IgD-negative memory B cell (primary cell): ENCODE measurements at regions not wholly inside any gene's neighbourhood (a gene's known extent, or its start where the extent isn't known, plus 50 kb on each side); places are given as distances from the start of the nearest gene placed in this dataset.

ENCODE experiments used
- H3K27ac Mint-ChIP-seq, 3 donors: one replicate each; pipeline ENCODE4 v1.8.0; 2020 to 2022; ENCODE audit warnings: mild to moderate bottlenecking in 3 of 3, mixed read lengths in 3 of 3, moderate library complexity in 1 of 3
- H3K27me3 Mint-ChIP-seq: one replicate; pipeline ENCODE4 v1.8.0; 2021; ENCODE audit warnings: mixed read lengths
- H3K36me3 Mint-ChIP-seq: one replicate; pipeline ENCODE4 v1.8.0; 2020; ENCODE audit warnings: mild to moderate bottlenecking, mixed read lengths
- H3K4me1 Mint-ChIP-seq, 3 donors: one replicate each; pipeline ENCODE4 v1.8.0; 2020 to 2022; ENCODE audit warnings: mixed read lengths in 3 of 3, mild to moderate bottlenecking in 1 of 3
- H3K4me3 Mint-ChIP-seq, 4 donors: one replicate each; pipeline ENCODE4 v1.8.0; 2020 to 2022; ENCODE audit warnings: mild to moderate bottlenecking in 4 of 4, mixed read lengths in 4 of 4, moderate library complexity in 3 of 4
- H3K9me3 Mint-ChIP-seq, 3 donors: one replicate each; pipeline ENCODE4 v1.8.0; 2020 to 2021; ENCODE audit warnings: mixed read lengths in 3 of 3, mild to moderate bottlenecking in 1 of 3

GRCh38 chr14:53338192-53338591 lies 185.1 kb upstream of the DDHD1 start:
- no peaks in the 10 kb centered on the region for H3K27me3 Mint-ChIP-seq
- H3K27ac Mint-ChIP-seq, result no peak overlapping the region

GRCh38 chr14:53336729-53337128 lies 183.6 kb upstream of the DDHD1 start:
- Mint-ChIP-seq H3K4me1 (peaks cover 0 to 2% (median 0%) of the 10 kb centered on the region in 3 donors), H3K4me3 (no peak overlapping the region), H3K27ac (no peak overlapping the region), H3K9me3 (peaks cover 0 to 2% (median 0%) of the 10 kb centered on the region in 3 donors), H3K36me3 (peaks cover 1% of the 10 kb centered on the region), H3K27me3 (no peaks in the 10 kb centered on the region)

More at GRCh38 chr14:53338192-53338591, 185.1 kb upstream of the DDHD1 start:
- no peaks in the 10 kb centered on the region for H3K36me3 Mint-ChIP-seq
- no peak overlapping the region for H3K4me3 Mint-ChIP-seq
- H3K9me3 Mint-ChIP-seq, result peaks cover 0 to 2% (median 0%) of the 10 kb centered on the region in 3 donors
- H3K4me1 Mint-ChIP-seq, result peaks cover 0 to 2% (median 0%) of the 10 kb centered on the region in 3 donors

GRCh38 chr14:53333809-53334208 lies 180.7 kb upstream of the DDHD1 start:
- H3K4me3 Mint-ChIP-seq, result no peak overlapping the region

GRCh38 chr14:53331921-53332320 lies 178.8 kb upstream of the DDHD1 start:
- H3K9me3 Mint-ChIP-seq, result no peaks in the 10 kb centered on the region
- no peak overlapping the region for H3K4me3 Mint-ChIP-seq
- no peaks in the 10 kb centered on the region for H3K27me3 Mint-ChIP-seq
- H3K27ac Mint-ChIP-seq, result no peak overlapping the region
- H3K4me1 Mint-ChIP-seq, result no peaks in the 10 kb centered on the region
- H3K36me3 Mint-ChIP-seq, result peaks cover 1% of the 10 kb centered on the region

More at GRCh38 chr14:53333809-53334208, 180.7 kb upstream of the DDHD1 start:
- H3K9me3 Mint-ChIP-seq, result peaks cover 0 to 2% (median 0%) of the 10 kb centered on the region in 3 donors
- peaks cover 1% of the 10 kb centered on the region for H3K36me3 Mint-ChIP-seq
- no peaks in the 10 kb centered on the region for H3K4me1 Mint-ChIP-seq
- no peaks in the 10 kb centered on the region for H3K27me3 Mint-ChIP-seq
- no peak overlapping the region for H3K27ac Mint-ChIP-seq

- no peaks in the 10 kb centered on the region for H3K4me1 Mint-ChIP-seq
- no peak overlapping the region for H3K4me3 Mint-ChIP-seq
- no peaks in the 10 kb centered on the region for H3K27me3 Mint-ChIP-seq
- peaks cover 1% of the 10 kb centered on the region for H3K36me3 Mint-ChIP-seq
- no peak overlapping the region for H3K27ac Mint-ChIP-seq
- H3K9me3 Mint-ChIP-seq, result no peaks in the 10 kb centered on the region
Observed at GRCh38 chr14:53331247-53331646, 178.1 kb upstream of the DDHD1 start.

GRCh38 chr14:53330441-53330840 lies 177.3 kb upstream of the DDHD1 start:
- Mint-ChIP-seq H3K27ac (no peak overlapping the region), H3K36me3 (peaks cover 1% of the 10 kb centered on the region), H3K4me3 (no peak overlapping the region), H3K27me3 (no peaks in the 10 kb centered on the region), H3K4me1 (no peaks in the 10 kb centered on the region), H3K9me3 (no peaks in the 10 kb centered on the region)

GRCh38 chr14:53328841-53329240 lies 175.7 kb upstream of the DDHD1 start:
- H3K27ac Mint-ChIP-seq, result no peak overlapping the region
- H3K36me3 Mint-ChIP-seq, result peaks cover 1% of the 10 kb centered on the region
- no peaks in the 10 kb centered on the region for H3K4me1 Mint-ChIP-seq
- no peak overlapping the region for H3K4me3 Mint-ChIP-seq
- H3K9me3 Mint-ChIP-seq, result no peaks in the 10 kb centered on the region
- H3K27me3 Mint-ChIP-seq, result no peaks in the 10 kb centered on the region

GRCh38 chr14:53327716-53328115 lies 174.6 kb upstream of the DDHD1 start:
- Mint-ChIP-seq H3K27ac (no peak overlapping the region), H3K9me3 (no peaks in the 10 kb centered on the region), H3K4me1 (no peaks in the 10 kb centered on the region), H3K27me3 (no peaks in the 10 kb centered on the region), H3K36me3 (peaks cover 1% of the 10 kb centered on the region), H3K4me3 (no peak overlapping the region)

GRCh38 chr14:53325176-53325806 lies 172.2 kb upstream of the DDHD1 start:
- Mint-ChIP-seq H3K9me3 (no peaks in the 10 kb centered on the region), H3K27ac (no peak overlapping the region), H3K36me3 (no peaks in the 10 kb centered on the region), H3K4me3 (no peak overlapping the region), H3K27me3 (no peaks in the 10 kb centered on the region), H3K4me1 (peaks cover 0 to 2% (median 0%) of the 10 kb centered on the region in 3 donors)

- H3K9me3 Mint-ChIP-seq, result peaks cover 2 to 14% (median 10%) of the 10 kb centered on the region in 3 donors
- H3K4me3 Mint-ChIP-seq, result no peak overlapping the region
- peaks cover 6% of the 10 kb centered on the region for H3K36me3 Mint-ChIP-seq
- no peaks in the 10 kb centered on the region for H3K4me1 Mint-ChIP-seq
- peaks cover 2% of the 10 kb centered on the region for H3K27me3 Mint-ChIP-seq
- H3K27ac Mint-ChIP-seq, result no peak overlapping the region
Observed at GRCh38 chr14:53316504-53316903, 163.4 kb upstream of the DDHD1 start.

GRCh38 chr14:53310412-53310811 lies 157.3 kb upstream of the DDHD1 start:
- Mint-ChIP-seq H3K27me3 (peaks cover 15% of the 10 kb centered on the region), H3K9me3 (peaks cover 0 to 20% (median 11%) of the 10 kb centered on the region in 3 donors), H3K4me3 (no peak overlapping the region), H3K27ac (peak overlapping the region in 1 of 3 donors; percentile 55), H3K4me1 (peaks cover 6 to 12% (median 11%) of the 10 kb centered on the region in 3 donors), H3K36me3 (peaks cover 4% of the 10 kb centered on the region)

GRCh38 chr14:53306911-53307310 lies 153.8 kb upstream of the DDHD1 start:
- H3K4me1 Mint-ChIP-seq, result peaks cover 8 to 12% (median 11%) of the 10 kb centered on the region in 3 donors
- no peak overlapping the region for H3K4me3 Mint-ChIP-seq
- peaks cover 0 to 8% (median 5%) of the 10 kb centered on the region in 3 donors for H3K9me3 Mint-ChIP-seq
- H3K27me3 Mint-ChIP-seq, result peaks cover 13% of the 10 kb centered on the region
- no peak overlapping the region for H3K27ac Mint-ChIP-seq
- no peaks in the 10 kb centered on the region for H3K36me3 Mint-ChIP-seq

- Mint-ChIP-seq H3K36me3 (no peaks in the 10 kb centered on the region), H3K9me3 (peaks cover 0 to 4% (median 2%) of the 10 kb centered on the region in 3 donors), H3K4me1 (peaks cover 8 to 12% (median 11%) of the 10 kb centered on the region in 3 donors), H3K27me3 (peaks cover 13% of the 10 kb centered on the region), H3K27ac (no peak overlapping the region), H3K4me3 (peak overlapping the region in 3 of 4 donors; percentile 60 to 70 (median 63))
Observed at GRCh38 chr14:53306267-53306721, 153.2 kb upstream of the DDHD1 start.

GRCh38 chr14:53304726-53305381 lies 151.7 kb upstream of the DDHD1 start:
- H3K36me3 Mint-ChIP-seq, result no peaks in the 10 kb centered on the region
- H3K4me3 Mint-ChIP-seq, result no peak overlapping the region
- H3K27me3 Mint-ChIP-seq, result peaks cover 10% of the 10 kb centered on the region
- no peak overlapping the region for H3K27ac Mint-ChIP-seq
- H3K4me1 Mint-ChIP-seq, result peaks cover 4 to 6% (median 5%) of the 10 kb centered on the region in 3 donors
- peaks cover 0 to 1% (median 0%) of the 10 kb centered on the region in 3 donors for H3K9me3 Mint-ChIP-seq

- Mint-ChIP-seq H3K27me3 (no peaks in the 10 kb centered on the region), H3K4me1 (peaks cover 0 to 2% (median 0%) of the 10 kb centered on the region in 3 donors), H3K4me3 (no peak overlapping the region), H3K9me3 (no peaks in the 10 kb centered on the region), H3K27ac (no peak overlapping the region), H3K36me3 (no peaks in the 10 kb centered on the region)
Observed at GRCh38 chr14:53295985-53296582, 143.0 kb upstream of the DDHD1 start.
